ENCODE measurements at regions not wholly inside any gene's neighbourhood (a gene's known extent, or its start where the extent isn't known, plus 50 kb on each side); places are given as distances from the start of the nearest gene placed in this dataset.

GRCh38 chr11:106238704-106239360, 161.4 kb downstream of the AASDHPPT start:
- no peak overlapping the region for H3K18ac ChIP-seq (ENCODE audit: insufficient read length, low read depth, low read length)
- H4K5ac ChIP-seq (ENCODE audit: insufficient read length, low read depth, low read length): no peak overlapping the region
- H3K4me3 Mint-ChIP-seq: no peak overlapping the region
- no peak for DNase-seq
- TF ChIP-seq, protein P1, sequence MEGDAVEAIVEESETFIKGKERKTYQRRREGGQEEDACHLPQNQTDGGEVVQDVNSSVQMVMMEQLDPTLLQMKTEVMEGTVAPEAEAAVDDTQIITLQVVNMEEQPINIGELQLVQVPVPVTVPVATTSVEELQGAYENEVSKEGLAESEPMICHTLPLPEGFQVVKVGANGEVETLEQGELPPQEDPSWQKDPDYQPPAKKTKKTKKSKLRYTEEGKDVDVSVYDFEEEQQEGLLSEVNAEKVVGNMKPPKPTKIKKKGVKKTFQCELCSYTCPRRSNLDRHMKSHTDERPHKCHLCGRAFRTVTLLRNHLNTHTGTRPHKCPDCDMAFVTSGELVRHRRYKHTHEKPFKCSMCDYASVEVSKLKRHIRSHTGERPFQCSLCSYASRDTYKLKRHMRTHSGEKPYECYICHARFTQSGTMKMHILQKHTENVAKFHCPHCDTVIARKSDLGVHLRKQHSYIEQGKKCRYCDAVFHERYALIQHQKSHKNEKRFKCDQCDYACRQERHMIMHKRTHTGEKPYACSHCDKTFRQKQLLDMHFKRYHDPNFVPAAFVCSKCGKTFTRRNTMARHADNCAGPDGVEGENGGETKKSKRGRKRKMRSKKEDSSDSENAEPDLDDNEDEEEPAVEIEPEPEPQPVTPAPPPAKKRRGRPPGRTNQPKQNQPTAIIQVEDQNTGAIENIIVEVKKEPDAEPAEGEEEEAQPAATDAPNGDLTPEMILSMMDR (conservative IDR thresholded peaks at IDR 0.05): no peak
- H3K27me3 ChIP-seq (ENCODE audit: insufficient read depth, low read length): no peaks in the 10 kb centered on the region
- WGBS (ENCODE audit: extremely low coverage, insufficient read length, low lambda C conversion rate): no CpG with 5 or more reads among the region's 1 CpG
- no peaks in the 10 kb centered on the region for H3K23me2 ChIP-seq (ENCODE audit: insufficient read length, low read depth, low read length, poor library complexity, severe bottlenecking)
- H3K4me1 Mint-ChIP-seq: no peaks in the 10 kb centered on the region
- H3K27ac ChIP-seq (ENCODE audit: insufficient read length, low read depth, low read length): no peak overlapping the region
- no peak overlapping the region for H2BK20ac ChIP-seq (ENCODE audit: low read depth, low read length, poor library complexity, severe bottlenecking)
- H2BK15ac ChIP-seq (ENCODE audit: low read depth, low read length): no peak overlapping the region
- H4K91ac ChIP-seq (ENCODE audit: insufficient read length, low read depth, low read length): no peak overlapping the region
- no peaks in the 10 kb centered on the region for H3K36me3 Mint-ChIP-seq (ENCODE audit: insufficient read depth in 1 of 3, low read depth in 3 of 3)
- no peak overlapping the region for H3K9ac ChIP-seq (ENCODE audit: extremely low read depth, insufficient read length, low read length)
- 0 out of 2 replicates have a peak, but pooled peaks cover 1% of the 10 kb centered on the region for H3K27me3 Mint-ChIP-seq (ENCODE audit: low read depth)
- no peaks in the 10 kb centered on the region for H3K79me2 ChIP-seq (ENCODE audit: insufficient read depth, low read length)
- no peak overlapping the region for H3K56ac ChIP-seq (ENCODE audit: insufficient read length, low read depth, low read length)
- H2BK5ac ChIP-seq (ENCODE audit: insufficient read length, low read length): no peak overlapping the region
- H4K8ac ChIP-seq (replicated peaks; ENCODE audit: insufficient read length, low read depth, low read length): no peak overlapping the region
- no peak overlapping the region for H3K4me2 ChIP-seq (ENCODE audit: insufficient read depth, insufficient read length, low read length)
- no peak overlapping the region for H3K14ac ChIP-seq (ENCODE audit: insufficient read depth, low read length)
- H2BK120ac ChIP-seq (ENCODE audit: low read depth, low read length, poor library complexity, severe bottlenecking): no peak overlapping the region
- H2AK5ac ChIP-seq (ENCODE audit: insufficient read length, low read length): no peak overlapping the region
- H3K4ac ChIP-seq (ENCODE audit: low read depth, low read length): no peak overlapping the region
- no peaks in the 10 kb centered on the region for H3K4me1 ChIP-seq (ENCODE audit: insufficient read depth, low read length)
- H3T11ph ChIP-seq (ENCODE audit: low read length): no peak overlapping the region
- no peaks in the 10 kb centered on the region for H4K20me1 ChIP-seq (ENCODE audit: control insufficient read depth, insufficient read depth, insufficient read length)
- no peaks in the 10 kb centered on the region; a peak in 1 of 5 replicates for H3K9me3 Mint-ChIP-seq
- no peaks in the 10 kb centered on the region for H3K9me3 ChIP-seq (ENCODE audit: control insufficient read depth, low read depth, low read length)
- H3K79me1 ChIP-seq (ENCODE audit: insufficient read depth, low read depth, low read length, poor library complexity, severe bottlenecking): no peaks in the 10 kb centered on the region
- H3K23ac ChIP-seq (ENCODE audit: insufficient read length, low read depth, low read length): no peak overlapping the region
- H3K27ac Mint-ChIP-seq: no peak overlapping the region
- H2AFZ ChIP-seq (ENCODE audit: low read length): no peak overlapping the region
- no peak overlapping the region for H2BK12ac ChIP-seq (ENCODE audit: insufficient read length, low read depth, low read length)

Data from H9 (cell line).